ENCODE measurements at regions not wholly inside any gene's neighbourhood (a gene's known extent, or its start where the extent isn't known, plus 50 kb on each side); places are given as distances from the start of the nearest gene placed in this dataset.

GRCh38 chr4:152099555-152099954, 338.7 kb upstream of the GATB start:
- TF ChIP-seq ZFP30 (CRISPR knock-in tag; IDR thresholded peaks at IDR 0.05) (no peak), OSR1 (CRISPR knock-in tag; IDR thresholded peaks at IDR 0.05) (no peak), ZNF565 (CRISPR knock-in tag; conservative IDR thresholded peaks at IDR 0.05; ENCODE audit: low read depth) (no peak), ZNF8 (CRISPR knock-in tag; IDR thresholded peaks at IDR 0.05) (no peak), BACH2 (CRISPR knock-in tag; IDR thresholded peaks at IDR 0.05; ENCODE audit: borderline replicate concordance) (no peak), GLIS3 (CRISPR knock-in tag; IDR thresholded peaks at IDR 0.05) (no peak), CSDC2 (CRISPR knock-in tag; IDR thresholded peaks at IDR 0.05) (no peak), PPARA (CRISPR knock-in tag; IDR thresholded peaks at IDR 0.05; ENCODE audit: borderline replicate concordance) (no peak), ZNF70 (CRISPR knock-in tag; IDR thresholded peaks at IDR 0.05) (no peak)
